ENCODE measurements at regions not wholly inside any gene's neighbourhood (a gene's known extent, or its start where the extent isn't known, plus 50 kb on each side); places are given as distances from the start of the nearest gene placed in this dataset.

GRCh38 chr11:28383456-28383855 is 275.3 kb downstream of the METTL15 start:
- DNase-seq (ENCODE audit: low read depth): no peak

Measured in HS-27A (cell line).